Stimulated activated CD4-positive, alpha-beta T cell treated with anti-CD3 and anti-CD28 coated beads, Interleukin-4, amount 100 ng/mL, for 48 hours (primary cell): ENCODE measurements at regions not wholly inside any gene's neighbourhood (a gene's known extent, or its start where the extent isn't known, plus 50 kb on each side); places are given as distances from the start of the nearest gene placed in this dataset.
"Not testable (repeated sequence)": the region's sequence is repeated elsewhere in the genome, so short reads cannot be mapped to it uniquely, and the experiment has no call there.

ENCODE experiments used
- DNase-seq, 2 donors: peaks; one replicate each; pipeline ENCODE4 v3.0.0-alpha.2; 2020; ENCODE audit warnings: low read depth in 2 of 2

DNA sequence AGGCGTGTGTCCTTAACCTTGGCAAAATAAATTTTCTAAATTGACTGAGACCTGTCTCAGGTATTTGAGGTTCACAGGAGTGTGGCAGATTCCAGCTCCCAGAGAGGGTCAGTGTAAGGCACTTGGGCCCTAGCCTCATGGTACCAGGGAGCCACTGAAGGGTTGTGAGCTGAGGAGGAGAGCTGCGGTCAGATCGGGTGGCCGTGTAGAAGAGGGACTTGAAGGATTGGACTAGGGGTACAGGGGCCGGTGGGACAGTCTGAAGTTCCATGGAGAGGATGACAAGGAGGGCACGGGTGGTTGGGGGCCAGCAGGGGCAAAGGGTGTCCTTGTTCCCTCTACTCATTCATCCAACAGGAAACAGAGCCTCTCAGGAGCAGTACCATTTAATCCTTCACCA, 327.0 kb upstream of the HS6ST1 start:
- DNase-seq, result no peak

DNA sequence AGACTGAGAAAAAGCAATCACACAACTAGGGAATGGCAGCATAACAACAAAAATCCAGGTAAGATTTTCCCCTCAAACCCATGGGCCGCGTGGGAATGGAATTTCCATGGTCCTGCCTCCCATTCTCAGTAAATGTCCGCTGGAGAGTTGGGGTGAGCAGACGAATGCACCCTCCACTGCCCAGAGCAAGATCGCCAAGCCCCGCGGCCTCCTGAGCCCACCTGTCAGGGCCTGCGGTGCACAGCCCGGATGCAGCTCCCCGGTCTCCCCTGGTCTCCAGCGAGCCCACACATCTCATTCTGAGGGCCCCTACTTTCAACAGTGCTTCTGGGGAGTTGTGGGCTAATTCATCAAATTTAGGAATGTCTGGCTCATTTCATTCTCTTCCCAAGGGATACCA, 327.4 kb upstream of the HS6ST1 start:
- no peak for DNase-seq

DNA sequence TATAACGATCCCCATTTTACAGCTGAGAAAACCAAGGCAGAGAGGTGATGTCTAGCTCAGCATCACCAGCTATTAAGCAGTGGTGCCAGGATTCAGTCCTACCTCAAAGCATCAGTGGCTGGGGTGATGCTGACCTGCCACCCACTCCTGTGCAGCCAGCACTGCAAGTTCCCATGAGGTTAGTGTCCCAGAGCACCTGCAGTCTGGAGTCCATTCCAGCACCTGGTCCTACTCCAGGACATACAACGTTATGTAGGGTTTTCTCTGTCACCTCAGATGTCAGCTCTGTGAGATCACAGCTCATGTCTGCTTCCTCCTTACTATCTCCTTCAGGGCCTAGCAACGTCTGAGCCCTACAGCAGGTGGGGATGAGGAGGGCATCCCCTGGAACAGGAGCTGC, 328.0 kb upstream of the HS6ST1 start:
- no peak for DNase-seq

DNA sequence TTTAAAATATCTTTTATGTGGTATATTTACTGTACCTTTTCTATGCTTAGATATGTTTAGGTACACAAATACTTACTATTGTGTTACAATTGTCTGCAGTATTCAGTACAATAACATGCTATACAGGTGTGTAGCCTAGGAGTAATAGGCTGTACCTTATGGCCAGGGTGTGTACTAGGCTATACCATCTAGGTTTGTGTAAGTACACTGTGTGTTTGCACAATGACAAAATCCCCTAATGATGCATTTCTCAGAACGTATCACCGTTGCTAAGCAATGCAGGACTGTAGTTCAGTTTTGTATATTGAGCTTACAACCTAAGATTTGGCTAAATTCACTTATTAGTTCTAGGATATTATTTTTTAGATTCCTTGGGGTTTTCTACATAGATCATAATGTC, 332.3 kb upstream of the HS6ST1 start:
- DNase-seq, result no peak

DNA sequence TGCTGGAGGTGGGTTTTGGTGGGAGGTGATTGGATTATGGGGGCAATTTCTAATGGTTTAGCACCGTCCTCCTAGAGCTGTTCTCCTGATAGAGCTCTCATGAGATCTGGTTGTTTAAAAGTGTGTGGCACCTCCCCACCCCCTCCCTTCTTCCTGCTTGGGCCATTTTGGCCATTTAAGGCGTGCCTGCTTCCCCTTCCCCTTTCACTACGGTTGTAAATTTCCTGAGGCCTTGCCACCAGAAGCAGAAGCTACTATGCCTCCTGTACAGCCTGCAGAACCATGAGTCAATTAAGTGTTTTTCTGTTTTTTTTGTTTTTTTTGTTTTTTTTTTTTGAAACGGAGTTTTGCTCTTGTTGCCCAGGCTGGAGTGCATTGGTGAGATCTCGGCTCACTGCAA, 335.7 kb upstream of the HS6ST1 start:
- DNase-seq, result no peak

DNA sequence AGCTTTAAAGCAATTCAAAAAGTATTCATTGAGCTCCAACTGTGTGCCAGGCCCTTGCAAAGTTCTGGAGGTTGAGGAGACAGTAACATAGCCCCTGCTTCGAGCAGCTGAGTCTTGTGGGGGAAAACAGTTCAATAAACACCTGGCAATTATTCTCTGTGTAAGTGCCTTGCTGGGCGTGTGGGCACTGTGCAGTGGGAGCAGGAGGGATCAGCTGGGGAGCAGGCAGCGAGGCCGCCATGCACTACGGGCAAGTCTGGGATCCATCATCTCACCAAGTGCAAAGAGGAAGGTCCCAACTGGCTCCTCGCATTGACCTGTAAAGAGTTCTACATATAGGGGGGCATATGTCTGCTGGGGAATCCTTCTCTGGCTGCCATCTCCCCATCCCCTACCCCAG, 342.2 kb upstream of the HS6ST1 start:
- DNase-seq, result no peak

DNA sequence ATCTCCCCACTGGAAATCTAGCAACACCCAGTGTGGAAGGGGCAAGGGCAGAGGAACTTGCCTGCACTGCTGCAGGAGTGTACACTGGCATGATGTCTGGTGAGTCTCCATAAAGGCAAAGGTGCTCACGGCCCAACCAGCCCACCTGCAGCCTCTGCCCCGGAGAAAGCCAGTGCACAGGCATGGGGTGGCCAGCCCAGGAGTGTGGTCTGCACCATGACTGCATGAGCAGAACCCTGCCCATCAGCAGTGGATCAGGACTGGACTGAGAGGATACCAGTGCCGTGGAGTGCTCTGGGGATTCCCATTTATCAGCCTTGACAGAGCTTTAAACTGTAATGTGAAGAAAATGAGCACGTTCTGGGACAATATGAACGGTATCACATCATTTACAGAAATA, 342.6 kb upstream of the HS6ST1 start:
- DNase-seq, result no peak

DNA sequence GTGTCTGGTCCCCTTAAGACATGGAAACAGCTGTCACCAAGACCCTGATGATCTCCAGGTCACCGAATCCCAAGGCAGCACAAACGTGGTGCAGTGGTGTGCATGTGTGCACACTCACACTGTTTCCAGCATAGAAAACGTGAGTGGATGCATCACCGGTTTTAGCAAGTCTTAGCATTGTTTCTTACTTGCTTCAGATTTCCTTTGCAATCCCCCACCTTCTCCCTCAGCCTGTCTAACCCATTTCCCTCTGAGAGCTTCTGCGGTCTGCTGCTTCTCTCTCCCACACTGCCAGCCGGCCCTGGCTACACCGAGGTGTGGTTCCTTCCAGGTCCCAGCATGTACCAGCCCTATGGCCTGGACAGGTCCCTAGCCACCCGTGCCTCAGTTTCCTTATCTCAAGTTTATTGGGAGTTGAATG, 343.4 kb upstream of the HS6ST1 start:
- no peak for DNase-seq

DNA sequence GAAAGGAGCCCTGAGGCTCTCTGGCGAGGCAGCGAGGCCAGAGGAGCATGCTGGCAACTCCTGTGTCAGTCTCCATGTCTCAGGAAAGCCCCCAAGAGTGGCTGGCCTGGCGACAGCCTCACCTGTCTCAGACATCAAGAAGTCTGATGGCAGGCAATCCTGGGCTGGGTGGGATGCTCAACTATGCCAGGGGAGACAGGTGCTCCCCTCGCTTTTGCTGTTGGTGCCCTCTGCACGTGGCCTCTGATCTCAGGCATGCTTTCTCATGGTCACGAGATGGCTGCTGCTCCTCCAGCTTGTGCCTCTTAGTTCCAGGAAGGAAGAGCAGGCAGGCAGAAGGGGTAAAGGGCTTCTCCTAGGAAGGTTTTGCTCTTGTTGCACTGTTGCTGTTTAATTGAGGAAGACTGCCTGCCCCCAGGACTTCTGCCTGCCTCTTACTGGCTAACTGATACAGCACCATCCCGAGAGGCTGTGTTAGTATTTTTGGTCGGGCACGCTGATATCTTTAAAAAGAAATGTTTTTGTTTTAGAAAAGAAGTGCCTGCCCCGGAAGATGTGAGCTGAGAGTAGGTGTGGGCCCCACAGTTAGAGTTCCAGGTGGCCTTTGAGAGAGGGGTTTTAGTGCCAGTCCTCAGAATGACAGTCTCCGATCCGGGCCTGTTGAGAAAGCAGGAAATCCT, 344.8 kb upstream of the HS6ST1 start:
- no peak for DNase-seq

DNA sequence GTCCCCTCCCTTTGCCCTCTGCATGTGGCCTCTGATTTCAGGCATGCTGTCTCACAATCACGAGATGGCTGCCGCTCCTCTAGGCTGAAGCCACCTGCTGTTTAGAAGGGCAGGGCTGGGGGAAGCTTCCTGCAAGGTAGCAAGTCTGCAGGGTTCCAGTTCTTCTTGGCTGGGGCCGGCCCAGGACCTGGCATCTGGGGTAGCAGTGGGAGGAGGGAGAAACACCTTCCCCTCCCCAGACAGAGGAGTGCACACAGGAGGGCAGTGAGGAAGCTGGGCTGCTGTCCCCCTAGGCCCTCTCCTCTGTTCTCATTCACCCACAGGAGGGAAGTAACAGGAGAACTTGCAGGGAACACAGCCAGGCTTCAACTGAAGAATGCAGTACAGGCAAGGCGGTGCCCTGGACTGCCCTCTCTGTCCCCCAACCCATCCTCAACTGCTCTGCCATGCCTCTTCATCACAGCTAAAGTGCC, 345.9 kb upstream of the HS6ST1 start:
- DNase-seq, result no peak

DNA sequence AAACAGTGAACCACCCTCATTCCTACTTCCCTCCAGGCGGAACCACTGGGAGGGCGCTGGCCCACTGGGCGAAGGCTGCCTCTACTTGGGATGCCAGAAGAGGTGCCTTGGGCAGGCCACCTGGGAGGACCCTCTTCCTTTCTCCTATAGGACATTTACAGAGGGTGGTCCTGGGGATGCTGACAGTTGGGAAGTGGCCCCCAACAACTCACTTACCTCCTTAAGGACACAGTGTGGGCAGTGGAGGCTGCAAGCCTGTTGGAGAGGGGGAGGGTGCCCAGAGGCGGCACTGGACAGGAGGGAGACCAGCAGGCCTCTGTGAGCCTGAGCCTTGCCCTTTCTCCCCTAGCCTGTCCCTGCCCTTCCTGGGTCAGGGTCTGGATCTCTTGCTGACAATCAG, 346.4 kb upstream of the HS6ST1 start:
- no peak for DNase-seq

DNA sequence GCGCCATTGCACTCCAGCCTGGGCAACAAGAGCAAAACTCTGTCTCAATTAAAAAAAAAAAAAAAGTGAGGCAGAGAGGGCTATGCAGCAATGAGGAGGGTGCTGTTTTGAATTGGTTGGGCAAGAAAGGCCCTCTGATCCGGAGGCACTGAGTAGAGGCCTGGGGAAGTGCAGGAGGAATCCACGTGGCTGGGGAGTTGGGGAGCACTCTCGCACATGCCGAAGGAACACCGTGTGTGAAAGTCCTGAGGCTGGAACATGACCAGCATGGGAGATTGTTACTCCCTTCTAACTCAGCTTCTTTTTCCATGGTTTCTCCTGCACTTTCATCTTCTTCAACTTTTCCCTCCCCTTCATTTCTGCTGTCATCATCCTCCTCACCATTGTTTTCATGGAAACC, 347.9 kb upstream of the HS6ST1 start:
- DNase-seq, result no peak

DNA sequence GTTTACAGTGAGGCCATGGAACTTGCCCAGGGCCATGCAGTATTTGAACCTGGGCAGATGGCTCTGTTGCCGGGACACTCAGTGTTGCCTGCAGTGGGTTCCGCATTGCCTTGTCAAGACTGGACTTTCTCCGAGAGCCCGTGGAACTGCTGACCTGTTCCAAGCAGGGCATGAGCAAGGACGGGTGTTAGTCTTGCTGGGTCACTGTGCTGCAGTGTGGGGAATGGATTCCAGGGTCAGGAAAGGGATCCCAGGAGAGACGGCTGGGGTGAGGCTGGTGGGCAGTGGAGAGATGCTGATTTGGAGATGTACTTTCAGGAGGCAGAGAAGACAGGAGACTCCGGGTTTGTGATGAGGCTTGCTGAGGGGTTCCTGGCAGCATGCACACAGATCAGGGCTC, 348.7 kb upstream of the HS6ST1 start:
- no peak for DNase-seq

DNA sequence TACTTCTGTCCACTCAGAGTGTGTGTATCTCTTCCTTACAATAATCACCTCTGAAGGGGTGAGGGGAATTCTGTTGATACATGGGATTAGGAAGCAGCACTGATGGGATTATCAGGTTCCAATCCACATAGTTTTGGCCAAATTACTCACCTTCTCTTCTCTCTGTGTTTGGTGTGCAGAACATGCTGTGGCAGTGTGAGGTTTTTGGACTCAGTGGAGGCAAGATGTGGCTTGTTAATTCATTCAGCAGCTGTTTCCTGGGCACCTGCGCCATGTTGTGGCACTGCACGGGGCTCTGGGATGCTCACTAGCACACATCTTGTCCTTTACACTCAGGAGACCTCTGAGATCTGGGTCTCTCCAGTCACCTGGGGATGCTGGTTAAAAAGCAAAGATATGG, 350.3 kb upstream of the HS6ST1 start:
- no peak for DNase-seq

DNA sequence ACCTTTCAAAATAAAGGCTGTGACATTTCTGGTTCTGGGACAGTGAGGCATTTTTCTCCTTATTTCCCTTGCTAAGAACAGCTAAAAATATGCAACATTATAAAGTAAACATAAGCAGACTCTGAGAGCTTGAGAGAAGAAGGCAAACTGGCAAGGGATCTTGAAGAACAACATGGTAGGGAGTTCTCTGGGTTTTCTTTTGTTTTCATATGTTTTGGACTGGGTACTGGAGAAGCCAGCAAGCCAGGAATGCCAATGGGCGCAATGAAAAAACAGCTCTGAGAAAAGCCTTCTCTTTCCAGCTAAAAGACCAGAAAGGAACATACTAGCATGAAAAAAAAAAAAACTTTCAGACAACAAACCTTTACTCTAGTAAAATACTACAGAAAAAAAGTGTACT, 351.4 kb upstream of the HS6ST1 start:
- DNase-seq, result no peak

DNA sequence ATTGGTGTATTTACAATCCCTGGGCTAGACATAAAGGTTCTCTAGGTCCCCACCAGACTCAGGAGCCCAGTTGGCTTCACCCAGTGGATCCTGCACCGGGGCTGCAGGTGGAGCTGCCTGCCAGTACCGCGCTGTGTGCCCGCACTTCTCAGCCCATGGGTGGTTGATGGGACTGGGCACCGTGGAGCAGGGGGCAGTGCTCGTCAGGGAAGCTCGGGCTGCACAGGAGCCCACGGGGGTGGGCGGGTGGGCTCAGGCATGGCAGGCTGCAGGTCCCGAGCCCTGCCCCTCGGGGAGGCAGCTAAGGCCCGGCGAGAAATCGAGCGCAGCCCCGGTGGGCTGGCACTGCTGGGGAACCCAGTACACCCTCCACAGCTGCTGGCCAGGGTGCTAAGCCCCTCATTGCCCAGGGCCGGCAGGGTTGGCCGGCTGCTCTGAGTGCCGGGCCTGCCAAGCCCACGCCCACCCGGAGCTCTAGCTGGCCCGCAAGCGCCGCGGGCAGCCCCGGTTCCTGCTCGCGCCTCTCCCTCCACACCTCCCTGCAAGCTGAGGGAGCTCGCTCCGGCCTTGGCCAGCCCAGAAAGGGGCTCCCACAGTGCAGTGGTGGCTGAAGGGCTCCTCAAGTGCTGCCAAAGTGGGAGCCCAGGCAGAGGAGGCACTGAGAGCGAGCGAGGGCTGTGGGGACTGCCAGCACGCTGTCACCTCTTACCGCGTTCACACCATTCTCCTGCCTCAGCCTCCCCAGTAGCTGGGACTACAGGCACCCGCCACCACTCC, 353.5 kb upstream of the HS6ST1 start:
- not testable (repeated sequence) for DNase-seq

DNA sequence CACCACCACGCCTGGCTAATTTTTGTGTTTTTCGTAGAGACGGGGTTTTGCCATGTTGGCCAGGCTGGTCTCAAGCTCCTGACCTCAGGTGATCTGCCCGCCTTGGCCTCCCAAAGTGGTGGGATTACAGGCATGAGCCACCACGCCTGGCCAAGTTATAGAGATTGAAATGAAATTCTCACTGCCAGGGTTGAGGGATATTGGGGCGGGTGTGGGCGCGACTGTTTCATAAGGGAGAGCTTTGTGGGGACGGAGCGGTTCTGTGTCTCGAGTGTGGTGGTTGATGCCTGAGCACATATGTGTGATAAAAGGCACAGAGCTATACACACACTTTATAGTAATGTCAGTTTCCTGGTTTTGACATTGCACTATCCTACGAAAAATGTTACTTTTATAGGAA, 361.0 kb upstream of the HS6ST1 start:
- DNase-seq, result not testable (repeated sequence)

DNA sequence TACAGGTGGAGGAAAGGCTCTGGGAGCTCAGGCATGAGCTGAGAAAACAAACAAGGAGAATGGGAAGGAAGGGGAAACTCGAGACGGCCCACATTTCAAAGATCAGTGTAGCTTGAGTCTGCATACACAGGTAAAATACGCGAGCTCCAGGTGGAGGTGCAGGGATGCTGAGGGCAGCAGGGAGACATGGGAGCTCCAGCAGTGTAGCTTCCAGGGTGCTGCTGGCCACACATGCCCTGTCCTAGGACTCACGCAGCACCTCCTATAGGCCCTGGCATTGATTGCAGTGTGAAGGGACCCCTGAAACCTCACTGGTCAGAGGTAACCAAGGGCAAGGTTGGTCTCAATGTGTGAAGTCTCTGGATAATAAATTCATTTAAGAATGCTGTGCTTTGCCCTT, 362.8 kb upstream of the HS6ST1 start:
- DNase-seq, result no peak

DNA sequence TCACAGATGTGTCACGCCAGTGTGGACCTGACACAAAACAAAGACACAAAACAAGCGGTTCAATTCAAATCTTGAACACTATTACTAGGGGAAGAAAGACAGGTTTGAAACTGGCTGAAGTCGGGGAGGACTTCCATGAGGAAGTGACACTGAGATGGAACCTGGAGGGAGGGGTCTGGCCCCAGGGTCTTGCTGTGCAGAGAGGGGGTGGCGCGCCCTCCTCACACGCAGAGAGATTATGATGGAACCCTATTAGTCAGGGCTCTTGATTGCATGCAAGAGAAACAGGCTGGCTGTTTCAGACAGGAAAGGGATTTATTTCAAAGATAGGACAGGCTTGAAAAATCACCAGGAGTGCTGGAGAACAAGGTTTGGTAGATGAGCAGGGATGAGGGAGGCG, 363.6 kb upstream of the HS6ST1 start:
- no peak for DNase-seq

DNA sequence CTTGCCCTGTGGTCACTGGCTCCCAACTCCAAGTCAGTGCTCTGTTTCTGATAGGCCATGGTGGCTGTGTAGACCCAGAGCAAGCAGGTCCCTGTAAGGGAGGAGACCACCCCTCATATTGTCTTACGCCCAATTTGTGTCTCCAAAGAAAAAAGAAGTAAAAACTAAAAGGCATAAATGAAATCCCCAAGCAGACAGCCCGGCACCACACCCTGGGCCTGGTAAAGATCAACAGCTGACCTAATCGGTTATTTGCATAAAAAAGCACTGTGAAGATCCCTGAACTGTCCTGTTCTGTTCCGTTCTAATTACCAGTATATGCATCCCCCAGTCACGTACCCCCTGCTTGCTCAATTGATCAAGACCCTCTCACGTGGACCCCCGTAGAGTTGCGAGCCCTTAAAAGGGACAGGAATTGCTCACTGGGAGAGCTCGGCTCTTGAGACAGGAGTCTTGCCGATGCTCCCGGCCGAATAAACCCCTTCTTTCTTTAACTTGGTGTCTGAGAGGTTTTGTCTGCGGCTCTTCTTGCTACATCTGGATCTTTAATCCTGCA, 364.1 kb upstream of the HS6ST1 start:
- no peak for DNase-seq

DNA sequence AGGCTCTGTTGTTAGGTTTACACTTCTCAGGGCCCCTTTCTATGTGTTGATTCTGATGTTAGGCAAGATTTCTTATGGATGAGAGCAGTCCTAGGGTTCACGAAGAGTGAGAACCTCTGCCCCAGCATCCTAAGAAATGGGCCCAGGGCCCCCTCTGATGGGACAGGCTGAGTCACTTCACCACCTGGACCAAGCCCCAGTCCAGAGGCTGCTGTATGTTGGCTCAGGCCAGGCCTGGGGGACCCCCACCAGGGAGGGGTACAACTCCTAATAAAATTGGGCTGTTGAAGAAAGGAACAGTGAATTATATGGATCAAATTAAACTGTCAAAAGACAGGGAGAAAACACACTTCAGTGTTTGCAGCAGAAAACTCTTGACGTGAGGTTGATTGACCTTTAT, 365.9 kb upstream of the HS6ST1 start:
- no peak for DNase-seq

DNA sequence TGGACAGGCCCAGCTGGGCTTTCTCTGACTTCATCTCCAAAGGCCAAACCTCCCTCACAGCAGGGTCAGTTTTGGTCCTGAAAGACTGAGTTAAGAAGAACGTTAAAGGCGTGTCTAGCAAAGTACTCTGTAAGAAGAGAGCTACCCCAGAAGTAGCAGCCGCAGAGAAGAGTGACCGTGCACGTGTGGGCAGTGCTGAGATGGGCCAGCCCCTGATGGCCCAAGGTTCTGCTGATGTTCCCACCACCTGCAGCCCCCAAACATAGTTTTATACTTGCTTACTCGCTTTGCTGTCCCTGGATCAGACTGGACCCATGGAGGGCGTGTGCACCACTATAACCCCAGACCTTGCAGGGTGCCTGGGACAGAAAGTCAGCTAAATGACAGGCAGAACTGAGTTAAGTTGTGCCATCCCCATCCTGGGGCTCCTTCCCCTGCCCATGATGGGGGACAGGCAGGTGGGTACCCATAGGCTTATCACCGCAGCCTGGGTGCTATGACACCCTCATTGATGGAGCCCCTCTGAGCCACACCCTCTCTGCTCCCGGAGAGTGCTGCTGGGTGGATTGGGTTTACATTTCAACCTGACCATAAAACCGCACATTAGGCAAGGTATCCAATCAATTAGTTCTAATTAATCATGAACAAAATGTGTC, 367.3 kb upstream of the HS6ST1 start:
- DNase-seq, result no peak

DNA sequence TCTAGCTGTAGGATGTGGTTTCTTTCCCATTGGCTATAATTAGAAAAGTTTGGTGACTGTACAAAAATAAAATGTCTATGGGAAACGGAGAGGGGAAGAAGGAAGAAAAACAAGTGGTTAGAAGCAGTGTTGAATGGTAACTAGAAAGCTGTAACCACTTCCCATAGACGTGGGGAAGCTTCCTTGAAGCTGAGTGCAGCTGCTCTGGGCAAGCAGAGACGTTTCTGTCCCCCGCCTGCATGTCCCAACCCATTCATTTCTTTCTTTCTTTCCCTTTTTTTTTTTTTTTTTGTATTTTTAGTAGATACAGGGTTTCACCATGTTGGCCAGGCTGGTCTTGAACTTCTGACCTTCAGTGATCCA, 367.8 kb upstream of the HS6ST1 start:
- DNase-seq, result no peak
